ENCODE measurements at regions not wholly inside any gene's neighbourhood (a gene's known extent, or its start where the extent isn't known, plus 50 kb on each side); places are given as distances from the start of the nearest gene placed in this dataset.
"Not testable (repeated sequence)": the region's sequence is repeated elsewhere in the genome, so short reads cannot be mapped to it uniquely, and the experiment has no call there.

DNA sequence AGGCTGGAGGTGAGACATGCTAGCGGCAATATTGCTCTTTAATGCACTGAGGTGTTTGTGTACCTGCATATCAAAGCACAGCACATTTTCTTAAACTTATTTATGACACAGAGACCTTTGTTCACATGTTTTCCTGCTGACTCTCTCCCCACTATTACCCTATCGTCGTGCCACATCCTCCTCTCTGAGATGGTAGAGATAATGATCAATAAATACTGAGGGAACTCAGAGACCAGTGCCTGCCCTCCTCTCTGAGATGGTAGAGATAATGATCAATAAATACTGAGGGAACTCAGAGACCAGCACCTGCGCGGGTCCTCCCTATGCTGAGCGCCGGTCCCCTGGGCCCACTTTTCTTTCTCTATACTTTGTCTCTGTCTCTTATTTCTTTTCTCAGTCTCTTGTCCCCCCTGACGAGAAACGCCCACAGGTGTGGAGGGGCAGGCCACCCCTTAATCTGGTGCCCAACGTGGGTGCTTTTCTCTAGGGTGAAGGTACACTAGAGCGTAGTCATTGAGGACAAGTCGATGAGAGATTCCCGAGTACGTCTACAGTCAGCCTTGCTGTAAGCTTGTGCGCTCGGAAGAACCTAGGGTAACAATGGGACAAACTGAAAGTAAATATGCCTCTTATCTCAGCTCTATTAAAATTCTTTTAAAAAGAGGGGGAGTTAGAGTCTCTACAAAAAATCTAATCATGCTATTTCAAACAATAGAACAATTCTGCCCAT lies 157.4 kb downstream of the GPX5 start:
- H2BK15ac ChIP-seq (ENCODE audit: low read length); DNase-seq (ENCODE audit: low spot score); H4K8ac ChIP-seq (ENCODE audit: low read depth, low read length); H3K9me3 ChIP-seq (replicated peaks in 1 of 2; ENCODE audit: control insufficient read depth in 2 of 2, insufficient read depth in 1 of 2, low read depth in 1 of 2, low read length in 2 of 2); H4K91ac ChIP-seq (ENCODE audit: low read depth, low read length, poor library complexity); H3K4me3 ChIP-seq (ENCODE audit: low read length in 2 of 2); H3K4ac ChIP-seq (ENCODE audit: low read length); H3K23ac ChIP-seq (ENCODE audit: low read depth, low read length, poor library complexity); H2BK5ac ChIP-seq (ENCODE audit: low read length); H3K9ac ChIP-seq (ENCODE audit: low read depth, low read length, poor library complexity); H3K79me1 ChIP-seq (ENCODE audit: low read depth, low read length); H2AFZ ChIP-seq (ENCODE audit: low read length); H3K4me2 ChIP-seq (ENCODE audit: insufficient read depth, low read length, poor library complexity, severe bottlenecking); H2BK12ac ChIP-seq (ENCODE audit: low read length); H3K14ac ChIP-seq (ENCODE audit: low read length); H3K27ac ChIP-seq (replicated peaks; ENCODE audit: low read length); H2AK5ac ChIP-seq (ENCODE audit: low read depth, low read length); H3K36me3 ChIP-seq (replicated peaks in 1 of 2; ENCODE audit: control insufficient read depth in 2 of 2, insufficient read depth in 2 of 2, low read length in 2 of 2); H2BK120ac ChIP-seq (ENCODE audit: low read depth, low read length); H3K18ac ChIP-seq (ENCODE audit: low read length); H3K27me3 ChIP-seq (ENCODE audit: control insufficient read depth in 3 of 3, insufficient read depth in 3 of 3, low read depth in 1 of 3, low read length in 3 of 3); H3K4me1 ChIP-seq (ENCODE audit: control insufficient read depth in 2 of 2, insufficient read depth in 1 of 2, low read depth in 1 of 2, low read length in 2 of 2): not testable (repeated sequence)
- WGBS, 2 donors (ENCODE audit: extremely low coverage in 2 of 2, insufficient read length in 2 of 2, insufficient replicate concordance in 1 of 2): no CpG with 5 or more reads among the region's 16 CpGs

DNA sequence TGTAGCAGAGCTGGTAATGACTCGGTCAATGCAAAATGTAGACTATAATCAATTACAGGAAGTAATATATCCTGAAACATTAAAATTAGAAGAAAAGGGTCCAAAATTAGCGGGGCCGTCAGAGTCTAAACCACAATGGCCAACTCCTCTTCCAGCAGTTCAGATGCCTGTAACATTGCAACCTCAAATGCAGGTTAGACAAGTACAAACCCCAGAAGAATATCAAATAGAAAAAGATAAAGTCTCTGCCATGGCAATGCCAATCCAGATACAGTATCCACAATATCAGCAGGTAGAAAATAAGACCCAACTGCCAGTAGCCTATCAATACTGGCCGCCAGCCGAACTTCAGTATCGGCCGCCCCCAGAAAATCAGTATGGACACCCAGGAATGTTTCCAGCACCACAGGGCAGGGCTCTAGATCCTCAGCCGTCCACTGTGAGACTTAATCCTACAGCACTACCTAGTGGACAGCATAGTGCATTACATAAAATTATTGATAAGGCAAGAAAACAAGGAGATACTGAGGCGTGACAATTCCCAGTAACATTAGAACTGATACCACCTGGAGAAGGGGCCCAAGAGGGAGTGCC lies 158.4 kb downstream of the GPX5 start:
- DNase-seq (ENCODE audit: low spot score): peak; percentile 35
- Histone ChIP-seq H4K91ac (ENCODE audit: low read depth, low read length, poor library complexity) (no peak overlapping the region), H3K36me3 (replicated peaks in 1 of 2; ENCODE audit: control insufficient read depth in 2 of 2, insufficient read depth in 2 of 2, low read length in 2 of 2) (no peaks in the 10 kb centered on the region), H2BK120ac (ENCODE audit: low read depth, low read length) (no peak overlapping the region), H2AK5ac (ENCODE audit: low read depth, low read length) (no peak overlapping the region), H2BK12ac (ENCODE audit: low read length) (no peak overlapping the region), H3K4ac (ENCODE audit: low read length) (no peak overlapping the region), H3K27ac (replicated peaks; ENCODE audit: low read length) (no peak overlapping the region), H3K9me3 (replicated peaks in 1 of 2; ENCODE audit: control insufficient read depth in 2 of 2, insufficient read depth in 1 of 2, low read depth in 1 of 2, low read length in 2 of 2) (no peaks in the 10 kb centered on the region), H2BK15ac (ENCODE audit: low read length) (no peak overlapping the region), H2AFZ (ENCODE audit: low read length) (no peak overlapping the region), H3K23ac (ENCODE audit: low read depth, low read length, poor library complexity) (no peak overlapping the region), H3K4me2 (ENCODE audit: insufficient read depth, low read length, poor library complexity, severe bottlenecking) (no peak overlapping the region), H3K4me1 (ENCODE audit: control insufficient read depth in 2 of 2, insufficient read depth in 1 of 2, low read depth in 1 of 2, low read length in 2 of 2) (no peaks in the 10 kb centered on the region), H3K4me3 (ENCODE audit: low read length in 2 of 2) (no peak overlapping the region), H4K8ac (ENCODE audit: low read depth, low read length) (no peak overlapping the region), H3K9ac (ENCODE audit: low read depth, low read length, poor library complexity) (no peak overlapping the region), H3K14ac (ENCODE audit: low read length) (no peak overlapping the region), H2BK5ac (ENCODE audit: low read length) (no peak overlapping the region), H3K27me3 (ENCODE audit: control insufficient read depth in 3 of 3, insufficient read depth in 3 of 3, low read depth in 1 of 3, low read length in 3 of 3) (peaks cover 0 to 4% (median 0%) of the 10 kb centered on the region in 3 experiments), H3K79me1 (ENCODE audit: low read depth, low read length) (no peaks in the 10 kb centered on the region), H3K18ac (ENCODE audit: low read length) (no peak overlapping the region)
- no CpG with 5 or more reads among the region's 9 CpGs for WGBS, 2 donors (ENCODE audit: extremely low coverage in 2 of 2, insufficient read length in 2 of 2, insufficient replicate concordance in 1 of 2)

DNA sequence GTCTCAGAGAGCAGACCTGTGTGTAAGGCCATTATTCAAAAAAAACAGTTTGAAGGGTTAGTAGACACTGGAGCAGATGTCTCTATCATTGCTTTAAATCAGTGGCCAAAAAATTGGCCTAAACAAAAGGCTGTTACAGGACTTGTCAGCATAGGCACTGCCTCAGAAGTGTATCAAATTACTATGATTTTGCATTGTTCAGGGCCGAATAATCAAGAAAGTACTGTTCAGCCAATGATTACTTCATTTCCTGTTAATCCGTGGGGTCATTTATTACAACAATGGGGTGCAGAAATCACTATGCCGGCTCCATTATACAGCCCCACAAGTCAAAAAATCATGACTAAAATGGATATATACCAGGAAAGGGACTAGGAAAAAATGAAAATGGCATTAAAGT lies 160.3 kb downstream of the GPX5 start:
- WGBS, 2 donors (ENCODE audit: extremely low coverage in 2 of 2, insufficient read length in 2 of 2, insufficient replicate concordance in 1 of 2): no CpG with 5 or more reads among the region's 3 CpGs
- not testable (repeated sequence) for H3K9ac ChIP-seq (ENCODE audit: low read depth, low read length, poor library complexity); H2AK5ac ChIP-seq (ENCODE audit: low read depth, low read length); H2BK15ac ChIP-seq (ENCODE audit: low read length); H3K4ac ChIP-seq (ENCODE audit: low read length); H4K91ac ChIP-seq (ENCODE audit: low read depth, low read length, poor library complexity); H3K79me1 ChIP-seq (ENCODE audit: low read depth, low read length); H4K8ac ChIP-seq (ENCODE audit: low read depth, low read length); H3K36me3 ChIP-seq (replicated peaks in 1 of 2; ENCODE audit: control insufficient read depth in 2 of 2, insufficient read depth in 2 of 2, low read length in 2 of 2); H3K14ac ChIP-seq (ENCODE audit: low read length); H3K9me3 ChIP-seq (replicated peaks in 1 of 2; ENCODE audit: control insufficient read depth in 2 of 2, insufficient read depth in 1 of 2, low read depth in 1 of 2, low read length in 2 of 2); H3K4me3 ChIP-seq (ENCODE audit: low read length in 2 of 2); DNase-seq (ENCODE audit: low spot score); H3K23ac ChIP-seq (ENCODE audit: low read depth, low read length, poor library complexity); H3K18ac ChIP-seq (ENCODE audit: low read length); H3K4me2 ChIP-seq (ENCODE audit: insufficient read depth, low read length, poor library complexity, severe bottlenecking); H2BK120ac ChIP-seq (ENCODE audit: low read depth, low read length); H3K27ac ChIP-seq (replicated peaks; ENCODE audit: low read length); H2BK12ac ChIP-seq (ENCODE audit: low read length); H3K4me1 ChIP-seq (ENCODE audit: control insufficient read depth in 2 of 2, insufficient read depth in 1 of 2, low read depth in 1 of 2, low read length in 2 of 2); H2BK5ac ChIP-seq (ENCODE audit: low read length)
- Histone ChIP-seq H2AFZ (ENCODE audit: low read length) (peak overlapping the region; percentile 1), H3K27me3 (ENCODE audit: control insufficient read depth in 3 of 3, insufficient read depth in 3 of 3, low read depth in 1 of 3, low read length in 3 of 3) (peaks cover 0 to 11% (median 0%) of the 10 kb centered on the region in 3 experiments)

DNA sequence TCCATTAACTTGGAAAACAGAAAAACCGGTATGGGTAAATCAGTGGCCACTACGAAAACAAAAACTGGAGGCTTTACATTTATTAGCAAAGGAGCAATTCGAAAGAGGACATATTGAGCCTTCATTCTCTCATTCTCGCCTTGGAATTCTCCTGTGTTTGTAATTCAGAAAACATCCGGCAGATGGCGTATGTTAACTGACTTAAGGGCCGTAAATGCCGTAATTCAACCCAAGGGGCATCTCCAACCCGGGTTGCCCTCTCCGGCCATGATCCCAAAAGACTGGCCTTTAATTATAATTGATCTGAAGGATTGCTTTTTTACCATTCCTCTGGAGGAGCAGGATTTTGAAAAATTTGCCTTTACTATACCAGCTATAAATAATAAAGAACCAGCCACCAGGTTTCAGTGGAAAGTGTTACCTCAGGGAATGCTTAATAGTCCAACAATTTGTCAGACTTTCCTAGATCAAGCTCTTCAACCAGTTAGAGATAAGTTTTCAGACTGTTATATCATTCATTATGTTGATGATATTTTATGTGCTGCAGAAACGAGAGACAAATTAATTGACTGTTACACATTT lies 160.9 kb downstream of the GPX5 start:
- H3K4me2 ChIP-seq (ENCODE audit: insufficient read depth, low read length, poor library complexity, severe bottlenecking); H3K9ac ChIP-seq (ENCODE audit: low read depth, low read length, poor library complexity); H3K14ac ChIP-seq (ENCODE audit: low read length); H2BK120ac ChIP-seq (ENCODE audit: low read depth, low read length); H2BK15ac ChIP-seq (ENCODE audit: low read length); H3K18ac ChIP-seq (ENCODE audit: low read length); H3K79me1 ChIP-seq (ENCODE audit: low read depth, low read length); H3K27ac ChIP-seq (replicated peaks; ENCODE audit: low read length); H3K4ac ChIP-seq (ENCODE audit: low read length); H2BK5ac ChIP-seq (ENCODE audit: low read length); H2AK5ac ChIP-seq (ENCODE audit: low read depth, low read length); H4K8ac ChIP-seq (ENCODE audit: low read depth, low read length); H2BK12ac ChIP-seq (ENCODE audit: low read length); H3K9me3 ChIP-seq (replicated peaks in 1 of 2; ENCODE audit: control insufficient read depth in 2 of 2, insufficient read depth in 1 of 2, low read depth in 1 of 2, low read length in 2 of 2); H4K91ac ChIP-seq (ENCODE audit: low read depth, low read length, poor library complexity); H3K36me3 ChIP-seq (replicated peaks in 1 of 2; ENCODE audit: control insufficient read depth in 2 of 2, insufficient read depth in 2 of 2, low read length in 2 of 2); H3K23ac ChIP-seq (ENCODE audit: low read depth, low read length, poor library complexity); H3K4me1 ChIP-seq (ENCODE audit: control insufficient read depth in 2 of 2, insufficient read depth in 1 of 2, low read depth in 1 of 2, low read length in 2 of 2); H3K4me3 ChIP-seq (ENCODE audit: low read length in 2 of 2): not testable (repeated sequence)
- peak; percentile 74 for DNase-seq (ENCODE audit: low spot score)
- Histone ChIP-seq H3K27me3 (ENCODE audit: control insufficient read depth in 3 of 3, insufficient read depth in 3 of 3, low read depth in 1 of 3, low read length in 3 of 3) (peaks cover 0 to 11% (median 0%) of the 10 kb centered on the region in 3 experiments), H2AFZ (ENCODE audit: low read length) (peak overlapping the region; percentile 1)
- WGBS, 2 donors (ENCODE audit: extremely low coverage in 2 of 2, insufficient read length in 2 of 2, insufficient replicate concordance in 1 of 2): no CpG with 5 or more reads among the region's 11 CpGs

Measured in neuronal stem cell (in vitro differentiated cells).